GM12874 (cell line): ENCODE measurements at regions not wholly inside any gene's neighbourhood (a gene's known extent, or its start where the extent isn't known, plus 50 kb on each side); places are given as distances from the start of the nearest gene placed in this dataset.

ENCODE experiments used
- CTCF ChIP-seq: IDR thresholded peaks from 2 replicates; pipeline ENCODE4 v1.5.1; 2011; ENCODE audit warnings: low read depth, mild to moderate bottlenecking, control low read depth, low read length, moderate library complexity; ENCODE audit not compliant: insufficient read depth

GRCh38 chr10:10872764-10873163, 144.9 kb upstream of the CELF2 start:
- TF ChIP-seq CTCF, result no peak

GRCh38 chr10:10873289-10873688, 144.4 kb upstream of the CELF2 start:
- TF ChIP-seq CTCF, result no peak

GRCh38 chr10:10873915-10874314, 143.8 kb upstream of the CELF2 start:
- TF ChIP-seq CTCF, result no peak

- no peak for TF ChIP-seq CTCF
Measured at GRCh38 chr10:10878963-10879362, 138.7 kb upstream of the CELF2 start.

GRCh38 chr10:10881117-10881813, 136.4 kb upstream of the CELF2 start:
- TF ChIP-seq CTCF, result no peak

GRCh38 chr10:10883737-10884136, 133.9 kb upstream of the CELF2 start:
- no peak for TF ChIP-seq CTCF

GRCh38 chr10:10886861-10887531, 130.7 kb upstream of the CELF2 start:
- no peak for TF ChIP-seq CTCF
